GM21737 (cell line): ENCODE measurements at regions not wholly inside any gene's neighbourhood (a gene's known extent, or its start where the extent isn't known, plus 50 kb on each side); places are given as distances from the start of the nearest gene placed in this dataset.
A peak's percentile ranks its signal among the peaks of the same experiment; 100 is the strongest.

Experiments used
- ATAC-seq: cut with Tn5 transposase; IDR thresholded peaks from one replicate; pipeline ENCODE4 v1.9.1; 2021; ENCODE audit warnings: mild to moderate bottlenecking, moderate library complexity; ENCODE audit not compliant: unreplicated experiment

GRCh38 chr12:97267594-97268202 is 194.9 kb upstream of the RMST start:
- no peak for ATAC-seq

GRCh38 chr12:97272471-97272870 is 190.1 kb upstream of the RMST start:
- no peak for ATAC-seq

GRCh38 chr12:97274386-97274785 is 188.2 kb upstream of the RMST start:
- no peak for ATAC-seq

- ATAC-seq = no peak
Observed at GRCh38 chr12:97275256-97275655, 187.3 kb upstream of the RMST start.

GRCh38 chr12:97275728-97276590 is 186.6 kb upstream of the RMST start:
- no peak for ATAC-seq

GRCh38 chr12:97276661-97277429 is 185.8 kb upstream of the RMST start:
- no peak for ATAC-seq

- ATAC-seq = no peak
Observed at GRCh38 chr12:97283297-97283696, 179.3 kb upstream of the RMST start.

GRCh38 chr12:97288531-97288930 is 174.1 kb upstream of the RMST start:
- ATAC-seq = no peak

- ATAC-seq = no peak
Observed at GRCh38 chr12:97292588-97292987, 170.0 kb upstream of the RMST start.

GRCh38 chr12:97293541-97293940 is 169.1 kb upstream of the RMST start:
- no peak for ATAC-seq

- no peak for ATAC-seq
Observed at GRCh38 chr12:97299847-97300246, 162.8 kb upstream of the RMST start.

GRCh38 chr12:97300431-97300830 is 162.2 kb upstream of the RMST start:
- ATAC-seq = no peak

- no peak for ATAC-seq
Observed at GRCh38 chr12:97300891-97301290, 161.7 kb upstream of the RMST start.

- ATAC-seq = no peak
Observed at GRCh38 chr12:97301576-97301975, 161.0 kb upstream of the RMST start.

GRCh38 chr12:97305651-97306050 is 157.0 kb upstream of the RMST start:
- ATAC-seq = no peak

- peak; percentile 96 for ATAC-seq
Observed at GRCh38 chr12:97306147-97306546, 156.5 kb upstream of the RMST start.

GRCh38 chr12:97308576-97309198 is 153.9 kb upstream of the RMST start:
- no peak for ATAC-seq

- no peak for ATAC-seq
Observed at GRCh38 chr12:97309921-97310320, 152.7 kb upstream of the RMST start.

- no peak for ATAC-seq
Observed at GRCh38 chr12:97312570-97313135, 150.0 kb upstream of the RMST start.

GRCh38 chr12:97313471-97314190 is 149.0 kb upstream of the RMST start:
- no peak for ATAC-seq
